Putamen (tissue), 1 donor: ENCODE measurements at regions not wholly inside any gene's neighbourhood (a gene's known extent, or its start where the extent isn't known, plus 50 kb on each side); places are given as distances from the start of the nearest gene placed in this dataset.
"Not testable (repeated sequence)": the region's sequence is repeated elsewhere in the genome, so short reads cannot be mapped to it uniquely, and the experiment has no call there.

Source experiments
- DNase-seq: peaks from one replicate; pipeline ENCODE4 v3.0.0-alpha.2; 2016; ENCODE audit warnings: low spot score

GRCh38 chr20:47890708-47891107, 105.4 kb upstream of the SULF2 start:
- DNase-seq = not testable (repeated sequence)

GRCh38 chr20:47889751-47890150, 104.5 kb upstream of the SULF2 start:
- DNase-seq = not testable (repeated sequence)

GRCh38 chr20:47888351-47888750, 103.1 kb upstream of the SULF2 start:
- DNase-seq = no peak

- DNase-seq = no peak
Observed at GRCh38 chr20:47887477-47888080, 102.3 kb upstream of the SULF2 start.

- no peak for DNase-seq
Observed at GRCh38 chr20:47887064-47887463, 101.8 kb upstream of the SULF2 start.

GRCh38 chr20:47886454-47887041, 101.3 kb upstream of the SULF2 start:
- no peak for DNase-seq

- no peak for DNase-seq
Observed at GRCh38 chr20:47885909-47886453, 100.7 kb upstream of the SULF2 start.

- DNase-seq = not testable (repeated sequence)
Observed at GRCh38 chr20:47883940-47884339, 98.7 kb upstream of the SULF2 start.

- no peak for DNase-seq
Observed at GRCh38 chr20:47883186-47883585, 97.9 kb upstream of the SULF2 start.

- no peak for DNase-seq
Observed at GRCh38 chr20:47879771-47880170, 94.5 kb upstream of the SULF2 start.

- no peak for DNase-seq
Observed at GRCh38 chr20:47878601-47879027, 93.3 kb upstream of the SULF2 start.

GRCh38 chr20:47876311-47877088, 91.2 kb upstream of the SULF2 start:
- no peak for DNase-seq

GRCh38 chr20:47875297-47876025, 90.2 kb upstream of the SULF2 start:
- DNase-seq = no peak

- no peak for DNase-seq
Observed at GRCh38 chr20:47872341-47872740, 87.1 kb upstream of the SULF2 start.

- DNase-seq = no peak
Observed at GRCh38 chr20:47870475-47870874, 85.2 kb upstream of the SULF2 start.

- DNase-seq = no peak
Observed at GRCh38 chr20:47868744-47869143, 83.5 kb upstream of the SULF2 start.

- no peak for DNase-seq
Observed at GRCh38 chr20:47868236-47868635, 83.0 kb upstream of the SULF2 start.

- DNase-seq = no peak
Observed at GRCh38 chr20:47867831-47868230, 82.5 kb upstream of the SULF2 start.

- DNase-seq = no peak
Observed at GRCh38 chr20:47866480-47866879, 81.2 kb upstream of the SULF2 start.

- DNase-seq = no peak
Observed at GRCh38 chr20:47865912-47866311, 80.6 kb upstream of the SULF2 start.

GRCh38 chr20:47865451-47865850, 80.2 kb upstream of the SULF2 start:
- DNase-seq = no peak

- DNase-seq = no peak
Observed at GRCh38 chr20:47863981-47864380, 78.7 kb upstream of the SULF2 start.
